Activated CD8-positive, alpha-beta T cell treated with anti-CD3 and anti-CD28 coated beads for 36 hours (primary cell): ENCODE measurements at regions not wholly inside any gene's neighbourhood (a gene's known extent, or its start where the extent isn't known, plus 50 kb on each side); places are given as distances from the start of the nearest gene placed in this dataset.

Experiments
- ATAC-seq: fragments of 200-7000 bp; cut with Tn5 transposase; one replicate; pipeline ENCODE4 v1.10.0; 2021; ENCODE audit warnings: mild to moderate bottlenecking, moderate library complexity
- CTCF ChIA-PET: fragments of 350-600 bp; sonication (Branson Sonifier 250); formaldehyde crosslinking; loops from one replicate; lab custom pipeline; 2021; ENCODE audit warnings: antibody characterized with exemption; lab: Charles Lee
- POLR2A ChIA-PET: fragments of 350-600 bp; sonication (Branson Sonifier 250); formaldehyde crosslinking; loops from one replicate; lab custom pipeline; 2021; ENCODE audit warnings: antibody characterized with exemption; lab: Charles Lee
- DNase-seq: peaks from one replicate; pipeline ENCODE4 v3.0.0-alpha.2; 2020
- H3K27ac Mint-ChIP-seq: one replicate; pipeline ENCODE4 v1.8.0; 2021; ENCODE audit warnings: mild to moderate bottlenecking, mixed read lengths
- H3K27me3 Mint-ChIP-seq: one replicate; pipeline ENCODE4 v1.8.0; 2021; ENCODE audit warnings: mixed read lengths
- H3K36me3 Mint-ChIP-seq: one replicate; pipeline ENCODE4 v1.8.0; 2021; ENCODE audit warnings: low read depth, mixed read lengths
- H3K4me1 Mint-ChIP-seq: one replicate; pipeline ENCODE4 v1.8.0; 2021; ENCODE audit warnings: low read depth, mixed read lengths
- H3K4me3 Mint-ChIP-seq: one replicate; pipeline ENCODE4 v1.8.0; 2021; ENCODE audit warnings: mild to moderate bottlenecking, moderate library complexity, mixed read lengths
- H3K9me3 Mint-ChIP-seq: one replicate; pipeline ENCODE4 v1.8.0; 2021; ENCODE audit warnings: mixed read lengths
- intact Hi-C: fragments of 100-400 bp; cut with micrococcal nuclease; formaldehyde crosslinking; loops from one replicate; pipeline ENCODE4 v1.10.0; 2022
- TF ChIP-seq, protein P1 (sequence below): fragments of 200-600 bp; IDR thresholded peaks from one replicate; pipeline ENCODE4 v1.8.0; 2022; ENCODE audit warnings: antibody characterized with exemption, mild to moderate bottlenecking

DNA sequence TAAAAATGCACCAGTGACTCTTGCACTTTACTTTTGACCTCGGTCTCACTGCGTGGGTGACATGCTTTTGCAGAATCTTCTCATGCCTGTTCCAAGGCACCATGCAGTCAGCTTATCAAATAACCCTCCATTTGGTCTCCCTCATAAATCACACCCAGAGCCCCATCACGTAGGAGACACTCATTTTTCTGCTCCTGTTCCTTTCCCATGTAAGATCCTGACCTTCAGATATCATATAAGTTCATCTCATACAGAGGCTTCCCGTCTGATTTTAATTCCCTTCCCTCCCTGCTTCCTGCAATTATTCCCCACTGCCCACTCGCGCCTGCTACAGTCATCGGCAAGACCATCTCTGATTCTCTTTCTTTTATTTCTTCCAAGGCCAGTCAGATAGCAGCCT, 1226.3 kb upstream of the AUTS2 start:
- CTCF ChIA-PET, result no interaction called here
- no peak for ATAC-seq

DNA sequence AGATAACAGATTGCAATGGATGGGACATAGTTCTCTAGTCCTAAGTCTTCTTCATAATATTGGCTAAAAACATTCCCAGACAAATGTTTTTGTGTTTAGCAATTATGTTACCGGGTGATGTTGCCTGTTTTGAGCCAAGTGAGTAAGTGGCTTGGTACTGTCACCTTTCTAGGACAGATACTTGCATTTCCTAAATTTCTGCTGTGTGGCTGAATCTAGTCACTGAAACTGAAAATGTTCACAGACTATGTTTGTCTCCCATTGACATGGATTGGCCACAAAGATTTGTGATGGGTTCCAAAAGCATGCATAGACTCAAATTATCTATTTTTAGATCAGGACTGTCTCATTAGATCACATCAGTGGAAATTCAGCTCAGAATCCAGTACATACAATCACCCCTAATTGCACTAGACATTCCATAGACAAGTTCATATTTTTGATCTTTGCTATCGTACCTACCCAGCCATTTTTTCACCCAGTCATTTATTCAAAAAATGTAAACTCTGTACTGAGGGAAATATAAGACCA, 1222.1 kb upstream of the AUTS2 start:
- intact Hi-C loops, result no loop called here
- Mint-ChIP-seq H3K4me1 (no peaks in the 10 kb centered on the region), H3K27ac (no peak overlapping the region), H3K9me3 (peaks cover 9% of the 10 kb centered on the region), H3K4me3 (no peak overlapping the region), H3K27me3 (no peaks in the 10 kb centered on the region), H3K36me3 (no peaks in the 10 kb centered on the region)
- TF ChIP-seq, protein P1, sequence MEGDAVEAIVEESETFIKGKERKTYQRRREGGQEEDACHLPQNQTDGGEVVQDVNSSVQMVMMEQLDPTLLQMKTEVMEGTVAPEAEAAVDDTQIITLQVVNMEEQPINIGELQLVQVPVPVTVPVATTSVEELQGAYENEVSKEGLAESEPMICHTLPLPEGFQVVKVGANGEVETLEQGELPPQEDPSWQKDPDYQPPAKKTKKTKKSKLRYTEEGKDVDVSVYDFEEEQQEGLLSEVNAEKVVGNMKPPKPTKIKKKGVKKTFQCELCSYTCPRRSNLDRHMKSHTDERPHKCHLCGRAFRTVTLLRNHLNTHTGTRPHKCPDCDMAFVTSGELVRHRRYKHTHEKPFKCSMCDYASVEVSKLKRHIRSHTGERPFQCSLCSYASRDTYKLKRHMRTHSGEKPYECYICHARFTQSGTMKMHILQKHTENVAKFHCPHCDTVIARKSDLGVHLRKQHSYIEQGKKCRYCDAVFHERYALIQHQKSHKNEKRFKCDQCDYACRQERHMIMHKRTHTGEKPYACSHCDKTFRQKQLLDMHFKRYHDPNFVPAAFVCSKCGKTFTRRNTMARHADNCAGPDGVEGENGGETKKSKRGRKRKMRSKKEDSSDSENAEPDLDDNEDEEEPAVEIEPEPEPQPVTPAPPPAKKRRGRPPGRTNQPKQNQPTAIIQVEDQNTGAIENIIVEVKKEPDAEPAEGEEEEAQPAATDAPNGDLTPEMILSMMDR, result no peak
- no peak for ATAC-seq
- no peak for DNase-seq
- ChIA-PET CTCF (no interaction called here), POLR2A (no interaction called here)

More for the DNA sequence above, 1226.3 kb upstream of the AUTS2 start:
- Mint-ChIP-seq H3K4me1 (no peaks in the 10 kb centered on the region), H3K36me3 (no peaks in the 10 kb centered on the region), H3K27ac (no peak overlapping the region), H3K9me3 (peaks cover 10% of the 10 kb centered on the region), H3K27me3 (no peaks in the 10 kb centered on the region), H3K4me3 (no peak overlapping the region)
- POLR2A ChIA-PET, result no interaction called here
- intact Hi-C loops, result no loop called here
- TF ChIP-seq, protein P1, result no peak
- no peak for DNase-seq

DNA sequence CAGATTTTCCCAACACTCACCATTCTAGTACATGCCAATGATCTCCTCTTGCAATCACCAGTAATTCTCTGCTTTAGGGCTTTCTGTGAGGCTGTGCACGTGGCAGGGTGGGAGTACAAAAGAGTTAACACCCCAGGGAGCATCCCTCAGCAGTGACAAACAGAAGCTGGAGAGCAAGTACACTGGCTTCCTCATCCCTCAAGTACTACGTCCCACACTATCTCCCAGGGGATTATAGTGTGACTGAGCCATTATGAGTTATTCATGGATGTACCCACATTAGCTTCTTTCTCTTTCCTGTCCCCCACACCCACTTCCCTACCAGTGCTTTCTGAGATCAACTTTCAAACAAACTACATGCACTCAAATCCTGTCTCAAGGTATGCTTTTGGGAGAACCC, 1216.5 kb upstream of the AUTS2 start:
- intact Hi-C loops, result no loop called here
- DNase-seq (no peak), ATAC-seq (no peak)
- Mint-ChIP-seq H3K27me3 (no peaks in the 10 kb centered on the region), H3K36me3 (no peaks in the 10 kb centered on the region), H3K4me1 (no peaks in the 10 kb centered on the region), H3K9me3 (peaks cover 9% of the 10 kb centered on the region), H3K27ac (no peak overlapping the region), H3K4me3 (no peak overlapping the region)
- CTCF ChIA-PET, result no interaction called here
- POLR2A ChIA-PET, result no interaction called here
- TF ChIP-seq, protein P1, result no peak

DNA sequence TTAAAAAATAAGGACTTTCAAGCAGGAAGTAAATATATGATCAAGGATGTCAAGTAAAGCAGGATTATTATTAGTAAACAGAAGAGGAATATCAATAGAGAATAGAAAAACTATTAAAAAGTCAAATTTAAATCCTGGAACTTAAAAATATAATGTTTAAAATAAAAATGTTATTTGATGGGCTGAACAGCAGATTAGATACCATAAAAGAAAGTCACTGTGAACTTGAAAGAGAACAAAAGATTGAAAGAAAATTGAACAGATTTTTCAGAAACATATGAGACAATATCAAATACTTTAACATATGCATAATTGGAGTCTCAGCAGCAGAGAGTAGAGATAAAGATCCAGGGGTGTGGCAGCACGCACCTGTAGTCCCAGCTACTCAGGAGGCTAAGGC, 1213.7 kb upstream of the AUTS2 start:
- TF ChIP-seq, protein P1, result no peak
- POLR2A ChIA-PET, result no interaction called here
- no peaks in the 10 kb centered on the region for H3K36me3 Mint-ChIP-seq
- H3K4me1 Mint-ChIP-seq, result no peaks in the 10 kb centered on the region
- DNase-seq (no peak), ATAC-seq (no peak)
- CTCF ChIA-PET, result no interaction called here
- no peak overlapping the region for H3K4me3 Mint-ChIP-seq
- no peak overlapping the region for H3K27ac Mint-ChIP-seq
- intact Hi-C loops, result no loop called here
- no peaks in the 10 kb centered on the region for H3K27me3 Mint-ChIP-seq
- H3K9me3 Mint-ChIP-seq, result peaks cover 14% of the 10 kb centered on the region

DNA sequence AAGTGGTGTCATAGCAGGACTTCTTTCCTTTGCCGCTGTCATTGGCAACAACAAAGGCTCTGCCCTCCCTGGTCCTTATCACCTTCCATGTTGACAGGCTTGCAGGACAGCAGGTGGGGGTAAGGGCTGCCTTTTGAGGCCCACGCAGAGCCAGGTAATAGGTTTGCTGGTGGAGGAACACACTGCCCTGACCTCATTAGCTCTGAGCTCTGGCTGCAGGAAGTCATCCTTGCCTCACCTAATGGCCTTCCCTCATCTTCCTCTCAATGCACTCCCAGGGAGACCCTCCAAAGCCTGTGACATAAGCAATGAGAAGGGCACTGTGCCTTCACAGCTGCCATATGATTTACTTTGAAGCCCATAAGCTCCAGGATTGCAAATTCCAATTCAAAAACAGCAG, 1205.2 kb upstream of the AUTS2 start:
- no peaks in the 10 kb centered on the region for H3K4me1 Mint-ChIP-seq
- no peaks in the 10 kb centered on the region for H3K36me3 Mint-ChIP-seq
- DNase-seq (no peak), ATAC-seq (no peak)
- no peak overlapping the region for H3K27ac Mint-ChIP-seq
- H3K27me3 Mint-ChIP-seq, result no peaks in the 10 kb centered on the region
- no peak overlapping the region for H3K4me3 Mint-ChIP-seq
- peaks cover 13% of the 10 kb centered on the region for H3K9me3 Mint-ChIP-seq
- ChIA-PET CTCF (no interaction called here), POLR2A (no interaction called here)
- TF ChIP-seq, protein P1, result no peak
- intact Hi-C loops, result no loop called here
